HEK293 (cell line): ENCODE measurements at regions not wholly inside any gene's neighbourhood (a gene's known extent, or its start where the extent isn't known, plus 50 kb on each side); places are given as distances from the start of the nearest gene placed in this dataset.

ENCODE experiments used
- CTCF ChIA-PET: fragments of 350-600 bp; formaldehyde crosslinking; extraction: SDS; loops from one replicate; lab custom pipeline; 2021; ENCODE audit warnings: antibody characterized with exemption; lab: Yijun Ruan, JAX
- POLR2A ChIA-PET: fragments of 300-600 bp; formaldehyde crosslinking; extraction: SDS; loops from one replicate; lab custom pipeline; 2020; ENCODE audit warnings: antibody characterized with exemption, inconsistent platforms; lab: Yijun Ruan, JAX
- H3K27ac ChIP-seq: fragments of 200-500 bp; sonication (Bioruptor generic); 2 replicates; pipeline ENCODE4 v1.5.1; 2014; ENCODE audit warnings: low read depth, low read length, control low read depth, inconsistent platforms; ENCODE audit errors: extremely low read depth
- H3K36me3 ChIP-seq, 2 experiments: fragments of 200-500 bp in 1 of 2; sonication (Bioruptor generic) in 1 of 2; 1 replicate in 1 of 2; 2 replicates in 1 of 2; pipeline ENCODE4 v1.5.1; 2014 to 2017; ENCODE audit warnings: inconsistent platforms in 2 of 2, low read length in 2 of 2; ENCODE audit not compliant: control insufficient read depth in 2 of 2, insufficient read depth in 1 of 2
- H3K4me1 ChIP-seq: fragments of 200-500 bp; sonication (Bioruptor generic); 2 replicates; pipeline ENCODE4 v1.5.1; 2014; ENCODE audit warnings: mild to moderate bottlenecking, low read length, inconsistent platforms; ENCODE audit not compliant: control insufficient read depth, insufficient read depth
- H3K4me3 ChIP-seq: 2 replicates; pipeline ENCODE4 v1.5.1; 2011; ENCODE audit warnings: low read depth, mild to moderate bottlenecking, control low read depth, low read length, moderate library complexity
- H3K9me3 ChIP-seq: fragments of 200-500 bp; sonication (Bioruptor generic); 2 replicates; pipeline ENCODE4 v1.5.1; 2014; ENCODE audit warnings: low read depth, low read length, inconsistent platforms; ENCODE audit not compliant: control insufficient read depth, insufficient read depth
- HOXA7 ChIP-seq: sonication (generic); formaldehyde crosslinking; IDR thresholded peaks from 2 replicates; pipeline ENCODE4 v1.8.1; 2022; ENCODE audit warnings: missing genetic modification reagents, borderline replicate concordance
- KLF16 ChIP-seq: fragments of 450-650 bp; formaldehyde crosslinking; IDR thresholded peaks from 2 replicates; pipeline ENCODE4 v1.5.1; 2017; ENCODE audit warnings: missing biosample characterization, missing genetic modification characterization
- TCF7L2 ChIP-seq: IDR thresholded peaks from 2 replicates; pipeline ENCODE4 v1.6.1; 2011; ENCODE audit warnings: low read depth, mild to moderate bottlenecking, inconsistent platforms, low read length, moderate library complexity, borderline replicate concordance
- ZNF292 ChIP-seq: fragments of 450-650 bp; formaldehyde crosslinking; IDR thresholded peaks from 2 replicates; pipeline ENCODE4 v1.5.1; 2016; ENCODE audit warnings: low read depth, missing biosample characterization, missing genetic modification characterization, borderline replicate concordance
- ZNF501 ChIP-seq: fragments of 450-650 bp; formaldehyde crosslinking; IDR thresholded peaks from 2 replicates; pipeline ENCODE4 v1.5.1; 2016; ENCODE audit warnings: missing biosample characterization, missing genetic modification characterization
- ZNF555 ChIP-seq: fragments of 450-650 bp; formaldehyde crosslinking; conservative IDR thresholded peaks from 2 replicates; pipeline ENCODE4 v1.5.1; 2017; ENCODE audit warnings: missing biosample characterization, mild to moderate bottlenecking, missing genetic modification characterization, inconsistent platforms
- ZNF660 ChIP-seq: fragments of 450-650 bp; IDR thresholded peaks from 2 replicates; pipeline ENCODE4 v1.5.1; 2018; ENCODE audit warnings: missing biosample characterization, mild to moderate bottlenecking, missing genetic modification characterization
- ZNF768 ChIP-seq: fragments of 450-650 bp; formaldehyde crosslinking; IDR thresholded peaks from 2 replicates; pipeline ENCODE4 v1.5.1; 2018; ENCODE audit warnings: missing biosample characterization, mild to moderate bottlenecking, missing genetic modification characterization
- ZSCAN16 ChIP-seq: fragments of 450-650 bp; formaldehyde crosslinking; IDR thresholded peaks from 2 replicates; pipeline ENCODE4 v1.5.1; 2016; ENCODE audit warnings: missing biosample characterization, missing genetic modification characterization
- TF ChIP-seq, protein P1 (sequence below): fragments of 450-650 bp; formaldehyde crosslinking; IDR thresholded peaks from 2 replicates; pipeline ENCODE4 v1.5.1; 2016; ENCODE audit warnings: missing biosample characterization, missing genetic modification characterization
- TF ChIP-seq, protein P2 (sequence below): fragments of 450-650 bp; formaldehyde crosslinking; IDR thresholded peaks from 2 replicates; pipeline ENCODE4 v1.5.1; 2016; ENCODE audit warnings: missing biosample characterization, missing genetic modification characterization
- TF ChIP-seq, protein P3 (sequence below): fragments of 450-650 bp; formaldehyde crosslinking; IDR thresholded peaks from 2 replicates; pipeline ENCODE4 v1.5.1; 2016; ENCODE audit warnings: missing biosample characterization, missing genetic modification characterization, borderline replicate concordance
- TF ChIP-seq, protein P4 (sequence below): fragments of 450-650 bp; formaldehyde crosslinking; IDR thresholded peaks from 2 replicates; pipeline ENCODE4 v1.5.1; 2016; ENCODE audit warnings: missing biosample characterization, missing genetic modification characterization

DNA sequence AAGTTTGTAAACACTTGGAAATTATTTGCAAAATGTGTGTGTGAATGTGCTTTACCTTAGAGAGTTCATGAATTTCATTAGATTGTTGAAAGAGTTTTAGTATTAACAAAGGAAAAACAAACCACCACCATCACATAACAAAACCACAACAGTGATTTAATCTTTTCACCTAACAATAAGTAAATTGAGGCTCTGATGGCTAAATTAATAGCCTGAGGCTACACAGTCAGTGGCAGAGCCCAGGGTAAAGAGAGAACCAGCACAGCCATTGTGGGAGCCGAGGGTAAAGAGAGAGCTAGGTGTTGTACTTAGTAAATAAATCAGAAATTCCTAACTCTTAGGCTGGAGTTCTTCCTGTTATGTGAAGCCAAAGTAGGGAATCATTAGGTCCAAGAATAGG, 51.2 kb upstream of the CAPRIN2 start:
- ChIA-PET POLR2A (no interaction called here), CTCF (interaction anchor here (1.1 to 3.7 kb wide), 2 partner anchors 38 to 50 kb away, joined by 3 to 24 read pairs; partner anchors contain the start of gene CAPRIN2)
- Histone ChIP-seq H3K4me1 (no peaks in the 10 kb centered on the region), H3K9me3 (0 out of 2 replicates have a peak, but pooled peaks cover 2% of the 10 kb centered on the region), H3K4me3 (no peak overlapping the region), H3K36me3 (no peaks in the 10 kb centered on the region), H3K27ac (no peak overlapping the region)
- TF ChIP-seq ZNF768, result no peak
- TF ChIP-seq ZNF501, result no peak
- TF ChIP-seq, protein P1, sequence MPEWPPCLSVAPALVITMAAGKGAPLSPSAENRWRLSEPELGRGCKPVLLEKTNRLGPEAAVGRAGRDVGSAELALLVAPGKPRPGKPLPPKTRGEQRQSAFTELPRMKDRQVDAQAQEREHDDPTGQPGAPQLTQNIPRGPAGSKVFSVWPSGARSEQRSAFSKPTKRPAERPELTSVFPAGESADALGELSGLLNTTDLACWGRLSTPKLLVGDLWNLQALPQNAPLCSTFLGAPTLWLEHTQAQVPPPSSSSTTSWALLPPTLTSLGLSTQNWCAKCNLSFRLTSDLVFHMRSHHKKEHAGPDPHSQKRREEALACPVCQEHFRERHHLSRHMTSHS (tag by site-specific recombination), result no peak
- TF ChIP-seq, protein P2, sequence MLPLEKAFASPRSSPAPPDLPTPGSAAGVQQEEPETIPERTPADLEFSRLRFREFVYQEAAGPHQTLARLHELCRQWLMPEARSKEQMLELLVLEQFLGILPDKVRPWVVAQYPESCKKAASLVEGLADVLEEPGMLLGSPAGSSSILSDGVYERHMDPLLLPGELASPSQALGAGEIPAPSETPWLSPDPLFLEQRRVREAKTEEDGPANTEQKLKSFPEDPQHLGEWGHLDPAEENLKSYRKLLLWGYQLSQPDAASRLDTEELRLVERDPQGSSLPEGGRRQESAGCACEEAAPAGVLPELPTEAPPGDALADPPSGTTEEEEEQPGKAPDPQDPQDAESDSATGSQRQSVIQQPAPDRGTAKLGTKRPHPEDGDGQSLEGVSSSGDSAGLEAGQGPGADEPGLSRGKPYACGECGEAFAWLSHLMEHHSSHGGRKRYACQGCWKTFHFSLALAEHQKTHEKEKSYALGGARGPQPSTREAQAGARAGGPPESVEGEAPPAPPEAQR, result no peak
- no peak for TF ChIP-seq ZNF660 (tag by site-specific recombination)
- no peak for TF ChIP-seq KLF16 (tag by site-specific recombination)
- TF ChIP-seq HOXA7 (CRISPR knock-in tag), result no peak
- TF ChIP-seq ZSCAN16 (tag by site-specific recombination), result no peak
- TF ChIP-seq TCF7L2, result no peak
- TF ChIP-seq, protein P3, sequence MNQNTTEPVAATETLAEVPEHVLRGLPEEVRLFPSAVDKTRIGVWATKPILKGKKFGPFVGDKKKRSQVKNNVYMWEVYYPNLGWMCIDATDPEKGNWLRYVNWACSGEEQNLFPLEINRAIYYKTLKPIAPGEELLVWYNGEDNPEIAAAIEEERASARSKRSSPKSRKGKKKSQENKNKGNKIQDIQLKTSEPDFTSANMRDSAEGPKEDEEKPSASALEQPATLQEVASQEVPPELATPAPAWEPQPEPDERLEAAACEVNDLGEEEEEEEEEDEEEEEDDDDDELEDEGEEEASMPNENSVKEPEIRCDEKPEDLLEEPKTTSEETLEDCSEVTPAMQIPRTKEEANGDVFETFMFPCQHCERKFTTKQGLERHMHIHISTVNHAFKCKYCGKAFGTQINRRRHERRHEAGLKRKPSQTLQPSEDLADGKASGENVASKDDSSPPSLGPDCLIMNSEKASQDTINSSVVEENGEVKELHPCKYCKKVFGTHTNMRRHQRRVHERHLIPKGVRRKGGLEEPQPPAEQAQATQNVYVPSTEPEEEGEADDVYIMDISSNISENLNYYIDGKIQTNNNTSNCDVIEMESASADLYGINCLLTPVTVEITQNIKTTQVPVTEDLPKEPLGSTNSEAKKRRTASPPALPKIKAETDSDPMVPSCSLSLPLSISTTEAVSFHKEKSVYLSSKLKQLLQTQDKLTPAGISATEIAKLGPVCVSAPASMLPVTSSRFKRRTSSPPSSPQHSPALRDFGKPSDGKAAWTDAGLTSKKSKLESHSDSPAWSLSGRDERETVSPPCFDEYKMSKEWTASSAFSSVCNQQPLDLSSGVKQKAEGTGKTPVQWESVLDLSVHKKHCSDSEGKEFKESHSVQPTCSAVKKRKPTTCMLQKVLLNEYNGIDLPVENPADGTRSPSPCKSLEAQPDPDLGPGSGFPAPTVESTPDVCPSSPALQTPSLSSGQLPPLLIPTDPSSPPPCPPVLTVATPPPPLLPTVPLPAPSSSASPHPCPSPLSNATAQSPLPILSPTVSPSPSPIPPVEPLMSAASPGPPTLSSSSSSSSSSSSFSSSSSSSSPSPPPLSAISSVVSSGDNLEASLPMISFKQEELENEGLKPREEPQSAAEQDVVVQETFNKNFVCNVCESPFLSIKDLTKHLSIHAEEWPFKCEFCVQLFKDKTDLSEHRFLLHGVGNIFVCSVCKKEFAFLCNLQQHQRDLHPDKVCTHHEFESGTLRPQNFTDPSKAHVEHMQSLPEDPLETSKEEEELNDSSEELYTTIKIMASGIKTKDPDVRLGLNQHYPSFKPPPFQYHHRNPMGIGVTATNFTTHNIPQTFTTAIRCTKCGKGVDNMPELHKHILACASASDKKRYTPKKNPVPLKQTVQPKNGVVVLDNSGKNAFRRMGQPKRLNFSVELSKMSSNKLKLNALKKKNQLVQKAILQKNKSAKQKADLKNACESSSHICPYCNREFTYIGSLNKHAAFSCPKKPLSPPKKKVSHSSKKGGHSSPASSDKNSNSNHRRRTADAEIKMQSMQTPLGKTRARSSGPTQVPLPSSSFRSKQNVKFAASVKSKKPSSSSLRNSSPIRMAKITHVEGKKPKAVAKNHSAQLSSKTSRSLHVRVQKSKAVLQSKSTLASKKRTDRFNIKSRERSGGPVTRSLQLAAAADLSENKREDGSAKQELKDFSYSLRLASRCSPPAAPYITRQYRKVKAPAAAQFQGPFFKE (tag by site-specific recombination), result no peak
- TF ChIP-seq ZNF555 (tag by site-specific recombination), result no peak
- TF ChIP-seq, protein P4, sequence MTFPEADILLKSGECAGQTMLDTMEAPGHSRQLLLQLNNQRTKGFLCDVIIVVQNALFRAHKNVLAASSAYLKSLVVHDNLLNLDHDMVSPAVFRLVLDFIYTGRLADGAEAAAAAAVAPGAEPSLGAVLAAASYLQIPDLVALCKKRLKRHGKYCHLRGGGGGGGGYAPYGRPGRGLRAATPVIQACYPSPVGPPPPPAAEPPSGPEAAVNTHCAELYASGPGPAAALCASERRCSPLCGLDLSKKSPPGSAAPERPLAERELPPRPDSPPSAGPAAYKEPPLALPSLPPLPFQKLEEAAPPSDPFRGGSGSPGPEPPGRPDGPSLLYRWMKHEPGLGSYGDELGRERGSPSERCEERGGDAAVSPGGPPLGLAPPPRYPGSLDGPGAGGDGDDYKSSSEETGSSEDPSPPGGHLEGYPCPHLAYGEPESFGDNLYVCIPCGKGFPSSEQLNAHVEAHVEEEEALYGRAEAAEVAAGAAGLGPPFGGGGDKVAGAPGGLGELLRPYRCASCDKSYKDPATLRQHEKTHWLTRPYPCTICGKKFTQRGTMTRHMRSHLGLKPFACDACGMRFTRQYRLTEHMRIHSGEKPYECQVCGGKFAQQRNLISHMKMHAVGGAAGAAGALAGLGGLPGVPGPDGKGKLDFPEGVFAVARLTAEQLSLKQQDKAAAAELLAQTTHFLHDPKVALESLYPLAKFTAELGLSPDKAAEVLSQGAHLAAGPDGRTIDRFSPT, result no peak
- TF ChIP-seq ZNF292 (tag by site-specific recombination), result no peak
